ENCODE measurements at regions not wholly inside any gene's neighbourhood (a gene's known extent, or its start where the extent isn't known, plus 50 kb on each side); places are given as distances from the start of the nearest gene placed in this dataset.

- H3K4me3 Mint-ChIP-seq = no peak overlapping the region
- peak overlapping the region; percentile 97 to 99 (median 97) for H3K27ac Mint-ChIP-seq
- H3K9me3 Mint-ChIP-seq = no peaks in the 10 kb centered on the region
- no peaks in the 10 kb centered on the region for H3K27me3 Mint-ChIP-seq (ENCODE audit: low read depth)
- H3K4me1 Mint-ChIP-seq = peaks cover 57% of the 10 kb centered on the region
- no peak for TF ChIP-seq CTCF (IDR thresholded peaks at IDR 0.05; ENCODE audit: unreplicated experiment in 3 of 3)
- no peaks in the 10 kb centered on the region for H3K36me3 Mint-ChIP-seq (ENCODE audit: low read depth)
Observed at GRCh38 chr2:144078802-144079724, 440.9 kb downstream of the ZEB2 start.

- peak overlapping the region; percentile 97 to 99 (median 97) for H3K27ac Mint-ChIP-seq
- peaks cover 57% of the 10 kb centered on the region for H3K4me1 Mint-ChIP-seq
- no peaks in the 10 kb centered on the region for H3K36me3 Mint-ChIP-seq (ENCODE audit: low read depth)
- no peaks in the 10 kb centered on the region for H3K9me3 Mint-ChIP-seq
- H3K4me3 Mint-ChIP-seq = peak overlapping the region in 1 of 3 experiments; percentile 61
- no peaks in the 10 kb centered on the region for H3K27me3 Mint-ChIP-seq (ENCODE audit: low read depth)
- TF ChIP-seq CTCF (IDR thresholded peaks at IDR 0.05; ENCODE audit: unreplicated experiment in 3 of 3) = no peak
Observed at GRCh38 chr2:144078106-144078505, 441.8 kb downstream of the ZEB2 start.

GRCh38 chr2:144074450-144074849 lies 445.5 kb downstream of the ZEB2 start:
- no peak for TF ChIP-seq CTCF (IDR thresholded peaks at IDR 0.05; ENCODE audit: unreplicated experiment in 3 of 3)
- Mint-ChIP-seq H3K4me1 (peaks cover 50% of the 10 kb centered on the region), H3K27me3 (ENCODE audit: low read depth) (no peaks in the 10 kb centered on the region), H3K4me3 (no peak overlapping the region), H3K9me3 (no peaks in the 10 kb centered on the region), H3K36me3 (ENCODE audit: low read depth) (no peaks in the 10 kb centered on the region), H3K27ac (peak overlapping the region in 2 of 3 experiments; percentile 79 to 86)

GRCh38 chr2:144071461-144071860 lies 448.5 kb downstream of the ZEB2 start:
- Mint-ChIP-seq H3K27me3 (ENCODE audit: low read depth) (no peaks in the 10 kb centered on the region), H3K4me1 (peaks cover 25% of the 10 kb centered on the region), H3K36me3 (ENCODE audit: low read depth) (no peaks in the 10 kb centered on the region), H3K9me3 (no peaks in the 10 kb centered on the region), H3K4me3 (no peak overlapping the region), H3K27ac (peak overlapping the region; percentile 28 to 83 (median 78))
- peak in 2 of 3 experiments; percentile 31 to 34 for TF ChIP-seq CTCF (IDR thresholded peaks at IDR 0.05; ENCODE audit: unreplicated experiment in 3 of 3)

GRCh38 chr2:144067506-144067905 lies 452.4 kb downstream of the ZEB2 start:
- peaks cover 10% of the 10 kb centered on the region for H3K4me1 Mint-ChIP-seq
- H3K9me3 Mint-ChIP-seq = no peaks in the 10 kb centered on the region
- TF ChIP-seq CTCF (IDR thresholded peaks at IDR 0.05; ENCODE audit: unreplicated experiment in 3 of 3) = no peak
- H3K4me3 Mint-ChIP-seq = no peak overlapping the region
- no peak overlapping the region for H3K27ac Mint-ChIP-seq
- no peaks in the 10 kb centered on the region for H3K36me3 Mint-ChIP-seq (ENCODE audit: low read depth)
- H3K27me3 Mint-ChIP-seq (ENCODE audit: low read depth) = no peaks in the 10 kb centered on the region

- Mint-ChIP-seq H3K36me3 (ENCODE audit: low read depth) (no peaks in the 10 kb centered on the region), H3K9me3 (peaks cover 6% of the 10 kb centered on the region), H3K27me3 (ENCODE audit: low read depth) (no peaks in the 10 kb centered on the region), H3K27ac (no peak overlapping the region), H3K4me1 (no peaks in the 10 kb centered on the region), H3K4me3 (no peak overlapping the region)
- TF ChIP-seq CTCF (IDR thresholded peaks at IDR 0.05; ENCODE audit: unreplicated experiment in 3 of 3) = no peak
Observed at GRCh38 chr2:144063602-144064001, 456.3 kb downstream of the ZEB2 start.
